K562 (cell line): ENCODE measurements at regions not wholly inside any gene's neighbourhood (a gene's known extent, or its start where the extent isn't known, plus 50 kb on each side); places are given as distances from the start of the nearest gene placed in this dataset.
"Not testable (repeated sequence)": the region's sequence is repeated elsewhere in the genome, so short reads cannot be mapped to it uniquely, and the experiment has no call there.

Experiments
- ATAC-seq: fragments of 200-7000 bp; cut with Tn5 transposase; 3 replicates; pipeline ENCODE4 v1.9.1; 2020; ENCODE audit warnings: moderate library complexity
- BruUV-seq: library from RNA; stranded (reverse); fragments of 400-500 nt; replicated peaks from 2 replicates; lab custom pipeline; 2021; lab: Mats Ljungman, UMichigan
- CTCF ChIA-PET: fragments of 300-600 bp; formaldehyde crosslinking; extraction: SDS; loops from one replicate; lab custom pipeline; 2021; ENCODE audit warnings: low intra/inter-chr PET ratio; lab: Yijun Ruan, JAX
- POLR2A ChIA-PET: fragments of 300-600, 350-650 bp; sonication (Branson Sonifier 250); formaldehyde crosslinking; extraction: SDS; loops from one replicate; lab custom pipeline; 2021; ENCODE audit warnings: antibody characterized with exemption, inconsistent platforms; lab: Yijun Ruan, JAX
- DNase-seq, 4 experiments: peaks; one replicate each; pipeline versions ENCODE4 v3.0.0 to v3.0.0-alpha.2; 2011 to 2018; ENCODE audit warnings: low spot score in 3 of 4, mixed read lengths in 3 of 4; ENCODE audit errors: extremely low read depth in 1 of 4
- FAIRE-seq: peaks from 2 replicates; lab custom pipeline; 2011; peaks lifted over from hg19 to GRCh38; lab: Jason Lieb, UNC
- H2AFZ ChIP-seq: 2 replicates; pipeline ENCODE4 v1.6.0; 2011; ENCODE audit warnings: low read depth, low read length, control low read depth, inconsistent platforms
- H3K27ac ChIP-seq: fragments of 200-600 bp; 3 replicates; pipeline ENCODE4 v1.8.0; 2011; ENCODE audit warnings: low read depth, mild to moderate bottlenecking, control low read depth, inconsistent platforms, low read length, moderate library complexity, mixed read lengths; ENCODE audit errors: extremely low read depth
- H3K27me3 ChIP-seq, 2 experiments: fragments of 300-600 bp in 1 of 2; 2 replicates in 1 of 2; 3 replicates in 1 of 2; pipeline versions ENCODE4 v1.6.0 to v1.8.0; 2011; ENCODE audit warnings: inconsistent platforms in 2 of 2, low read length in 2 of 2, mild to moderate bottlenecking in 1 of 2, mixed read lengths in 1 of 2, moderate library complexity in 1 of 2; ENCODE audit not compliant: control insufficient read depth in 2 of 2, insufficient read depth in 2 of 2
- H3K36me3 ChIP-seq: fragments of 300-600 bp; 3 replicates; pipeline ENCODE4 v1.8.0; 2011; ENCODE audit warnings: mild to moderate bottlenecking, low read length, inconsistent platforms; ENCODE audit not compliant: control insufficient read depth, insufficient read depth
- H3K4me1 ChIP-seq, 2 experiments: fragments of 200-600 bp in 1 of 2; replicated peaks in 1 of 2; 2 replicates in 1 of 2; 3 replicates in 1 of 2; pipeline versions ENCODE4 v1.5.1 to v1.8.0; 2011; ENCODE audit warnings: inconsistent platforms in 2 of 2, low read length in 2 of 2, mild to moderate bottlenecking in 1 of 2, mixed read lengths in 1 of 2, moderate library complexity in 1 of 2; ENCODE audit not compliant: control insufficient read depth in 2 of 2, insufficient read depth in 2 of 2
- H3K4me2 ChIP-seq: 2 replicates; pipeline ENCODE4 v1.6.1; 2011; ENCODE audit warnings: low read length, control low read depth, inconsistent platforms, mixed read lengths; ENCODE audit not compliant: insufficient read depth
- H3K4me3 ChIP-seq: fragments of 200-600 bp; sonication (generic), shearing (Covaris generic); 2 replicates; pipeline ENCODE4 v1.5.1; 2016; ENCODE audit warnings: control low read depth, inconsistent platforms
- H3K79me2 ChIP-seq: fragments of 200-600 bp; 3 replicates; pipeline ENCODE4 v1.8.0; 2011; ENCODE audit warnings: low read length, inconsistent platforms; ENCODE audit not compliant: control insufficient read depth, insufficient read depth
- H3K9ac ChIP-seq, 2 experiments: 2 replicates each; pipeline versions ENCODE4 v1.6.0 to v1.6.1; 2011; ENCODE audit warnings: low read depth in 2 of 2, low read length in 2 of 2, control low read depth in 1 of 2, inconsistent platforms in 1 of 2, mild to moderate bottlenecking in 1 of 2, mixed read lengths in 1 of 2; ENCODE audit not compliant: insufficient read depth in 1 of 2
- H3K9me1 ChIP-seq: one replicate; pipeline ENCODE4 v1.6.0; 2011; ENCODE audit warnings: inconsistent platforms, mild to moderate bottlenecking, low read length, moderate library complexity; ENCODE audit not compliant: control insufficient read depth, insufficient read depth
- H3K9me3 ChIP-seq: replicated peaks from 2 replicates; pipeline ENCODE4 v1.5.1; 2011; ENCODE audit warnings: low read depth, low read length, inconsistent platforms; ENCODE audit not compliant: control insufficient read depth, insufficient read depth
- H4K20me1 ChIP-seq: replicated peaks from 2 replicates; pipeline ENCODE4 v1.6.1; 2011; ENCODE audit warnings: low read length, inconsistent platforms, mixed read lengths; ENCODE audit not compliant: control insufficient read depth, insufficient read depth
- SPI1 ChIP-seq: IDR thresholded peaks from 2 replicates; pipeline ENCODE4 v1.6.1; 2011; ENCODE audit warnings: low read depth, low read length, control low read depth, borderline replicate concordance
- ZNF696 ChIP-seq: fragments of 250-450 bp; sonication (Bioruptor Pico); conservative IDR thresholded peaks from 2 replicates; pipeline ENCODE4 v1.4.0; 2020; ENCODE audit warnings: mild to moderate bottlenecking, moderate library complexity
- WGBS: fragments of 100-300 bp; shearing (Covaris generic); methylation state at CpG from one replicate; pipeline ENCODE4 v1.1.6; 2016; ENCODE audit warnings: low coverage, mixed read lengths; ENCODE audit not compliant: insufficient coverage; ENCODE audit errors: missing lambda C conversion rate; 5-methylcytosine and 5-hydroxymethylcytosine counted together
- in situ Hi-C: fragments of 300-500 bp; cut with MboI; formaldehyde crosslinking; loops from 4 replicates; pipeline ENCODE4 v1.15.0; 2018; ENCODE audit warnings: inconsistent platforms, mixed read lengths
- intact Hi-C: fragments of 100-400 bp; cut with micrococcal nuclease; formaldehyde crosslinking; loops from 2 replicates; pipeline ENCODE4 v1.14.2; 2022

- H3K36me3 ChIP-seq, intact Hi-C loops, BruUV-seq, H3K9me1 ChIP-seq, H3K27ac ChIP-seq, H3K4me1 ChIP-seq, POLR2A ChIA-PET, H3K79me2 ChIP-seq, H3K4me3 ChIP-seq, H3K4me2 ChIP-seq, H4K20me1 ChIP-seq, DNase-seq, ATAC-seq, H3K9ac ChIP-seq, H3K9me3 ChIP-seq, H2AFZ ChIP-seq, FAIRE-seq, H3K27me3 ChIP-seq: not testable (repeated sequence)
- in situ Hi-C loops: loop anchor here (25.0 kb wide), 1 partner anchor 359 kb away; the partner anchor contains the start of genes ADCY4 and RIPK3
- CTCF ChIA-PET: interaction anchor here (0.6 kb wide), 1 partner anchor 20 kb away, joined by 4 read pairs; no protein-coding TSS in a partner anchor
- WGBS: no CpG with 5 or more reads among the region's 1 CpG
Observed at GRCh38 chr14:24696280-24696920, 62.4 kb upstream of the GZMB start.

GRCh38 chr14:24695265-24696241 lies 61.6 kb upstream of the GZMB start:
- H3K4me2 ChIP-seq: no peak overlapping the region
- no peaks in the 10 kb centered on the region for H3K36me3 ChIP-seq
- no peak for ATAC-seq
- H3K9me1 ChIP-seq: no peaks in the 10 kb centered on the region
- no peak for DNase-seq
- H3K27me3 ChIP-seq: no peaks in the 10 kb centered on the region
- H3K4me1 ChIP-seq: peaks cover 0 to 4% of the 10 kb centered on the region in 2 experiments; a peak in 3 of 5 replicates
- no peak overlapping the region for H3K27ac ChIP-seq
- ChIA-PET POLR2A (no interaction called here), CTCF (no interaction called here)
- BruUV-seq: no TSS peak
- no peak overlapping the region for H3K4me3 ChIP-seq
- H3K79me2 ChIP-seq: no peaks in the 10 kb centered on the region
- no peak for FAIRE-seq
- H2AFZ ChIP-seq: peak overlapping the region; percentile 14; the same call in 1 of the 2 replicates
- H4K20me1 ChIP-seq: no peaks in the 10 kb centered on the region
- no peak overlapping the region for H3K9ac ChIP-seq
- WGBS: 42% methylated on average over 6 of the region's 8 CpGs
- no peaks in the 10 kb centered on the region for H3K9me3 ChIP-seq
- intact Hi-C loops: no loop called here
- in situ Hi-C loops: loop anchor here (25.0 kb wide), 1 partner anchor 358 kb away; the partner anchor contains the start of genes ADCY4 and RIPK3
- TF ChIP-seq ZNF696 (CRISPR knock-in tag): no peak
- peak; percentile 90 for TF ChIP-seq SPI1
